Endothelial cell of umbilical vein (primary cell): ENCODE measurements at regions not wholly inside any gene's neighbourhood (a gene's known extent, or its start where the extent isn't known, plus 50 kb on each side); places are given as distances from the start of the nearest gene placed in this dataset.

Source experiments
- BruUV-seq: library from RNA; stranded (reverse); fragments of 400-500 nt; replicated peaks from 2 replicates; lab custom pipeline; 2021; lab: Mats Ljungman, UMichigan
- CTCF ChIA-PET: fragments of 300-600, 350-600 bp; sonication (Branson Sonifier 250); formaldehyde crosslinking; loops from one replicate; lab custom pipeline; 2021; ENCODE audit warnings: antibody characterized with exemption, inconsistent platforms; lab: Charles Lee
- POLR2A ChIA-PET: fragments of 300-600, 350-600 bp; sonication (Branson Sonifier 250); formaldehyde crosslinking; loops from one replicate; lab custom pipeline; 2021; ENCODE audit warnings: antibody characterized with exemption, inconsistent platforms; lab: Charles Lee
- DNase-seq: peaks from one replicate; pipeline ENCODE4 v3.0.0-alpha.2; 2011; ENCODE audit warnings: low read depth, low spot score
- FAIRE-seq: peaks from 2 replicates; lab custom pipeline; 2011; peaks lifted over from hg19 to GRCh38; lab: Jason Lieb, UNC
- H2AFZ ChIP-seq: 2 replicates; pipeline ENCODE4 v1.6.0; 2012; ENCODE audit warnings: low read depth, low read length, control low read depth, inconsistent platforms
- H3K27ac ChIP-seq: 2 replicates; pipeline ENCODE4 v1.5.1; 2011; ENCODE audit warnings: low read depth, mild to moderate bottlenecking, control low read depth, low read length, moderate library complexity; ENCODE audit not compliant: insufficient read depth
- H3K27me3 ChIP-seq, 2 experiments: 2 replicates each; pipeline versions ENCODE4 v1.6.0 to v1.6.1; 2011; ENCODE audit warnings: low read length in 2 of 2, mixed read lengths in 1 of 2; ENCODE audit not compliant: control insufficient read depth in 2 of 2, insufficient read depth in 2 of 2
- H3K36me3 ChIP-seq, 2 experiments: 2 replicates in 1 of 2; 3 replicates in 1 of 2; pipeline ENCODE4 v1.5.1; 2011; ENCODE audit warnings: low read length in 2 of 2, mild to moderate bottlenecking in 1 of 2, moderate library complexity in 1 of 2; ENCODE audit not compliant: control insufficient read depth in 2 of 2, insufficient read depth in 2 of 2; ENCODE audit errors: extremely low read depth in 1 of 2
- H3K4me1 ChIP-seq: 3 replicates; pipeline ENCODE4 v1.5.1; 2011; ENCODE audit warnings: mild to moderate bottlenecking, low read length; ENCODE audit not compliant: control insufficient read depth, insufficient read depth; ENCODE audit errors: extremely low read depth
- H3K4me2 ChIP-seq: 2 replicates; pipeline ENCODE4 v1.6.1; 2011; ENCODE audit warnings: low read length, control low read depth, mixed read lengths; ENCODE audit not compliant: insufficient read depth
- H3K4me3 ChIP-seq, 3 experiments: fragments of 200-600 bp in 1 of 3; sonication (generic), shearing (Covaris generic) in 1 of 3; replicated peaks in 1 of 3; 2 replicates each; pipeline ENCODE4 v1.5.1; 2011 to 2016; ENCODE audit warnings: control low read depth in 3 of 3, low read length in 3 of 3, mild to moderate bottlenecking in 2 of 3, inconsistent platforms in 1 of 3, low read depth in 1 of 3, moderate library complexity in 1 of 3; ENCODE audit not compliant: insufficient read depth in 1 of 3
- H3K79me2 ChIP-seq: 2 replicates; pipeline ENCODE4 v1.6.0; 2012; ENCODE audit warnings: low read length, inconsistent platforms; ENCODE audit not compliant: control insufficient read depth, insufficient read depth
- H3K9ac ChIP-seq: replicated peaks from 2 replicates; pipeline ENCODE3; 2011; ENCODE audit warnings: low read length, control low read depth; ENCODE audit not compliant: insufficient read depth; ENCODE audit errors: extremely low read depth
- H3K9me1 ChIP-seq: replicated peaks from 3 replicates; pipeline ENCODE4 v1.6.0; 2011; ENCODE audit warnings: mild to moderate bottlenecking, low read length; ENCODE audit not compliant: control insufficient read depth, insufficient read depth; ENCODE audit errors: extremely low read depth
- H3K9me3 ChIP-seq: replicated peaks from 2 replicates; pipeline ENCODE4 v1.5.1; 2012; ENCODE audit warnings: low read length, inconsistent platforms; ENCODE audit not compliant: control insufficient read depth, insufficient read depth
- H4K20me1 ChIP-seq: replicated peaks from 2 replicates; pipeline ENCODE3; 2011; ENCODE audit warnings: mild to moderate bottlenecking, low read length; ENCODE audit not compliant: control insufficient read depth, insufficient read depth; ENCODE audit errors: extremely low read depth
- CTCF ChIP-seq, 2 donors: IDR thresholded peaks; 1 replicate in 1 of 2; 2 replicates in 1 of 2; pipeline ENCODE4 v1.5.1; 2011; ENCODE audit warnings: low read length in 2 of 2, mild to moderate bottlenecking in 2 of 2, moderate library complexity in 2 of 2, control low read depth in 1 of 2, inconsistent platforms in 1 of 2, low read depth in 1 of 2; ENCODE audit not compliant: insufficient read depth in 1 of 2; ENCODE audit errors: extremely low read depth in 1 of 2
- EZH2 ChIP-seq: IDR thresholded peaks from 2 replicates; pipeline ENCODE4 v1.6.1; 2012; ENCODE audit warnings: borderline replicate concordance, low read depth, mild to moderate bottlenecking, moderate library complexity, low read length, inconsistent platforms; ENCODE audit not compliant: severe bottlenecking
- FOS ChIP-seq: IDR thresholded peaks from 2 replicates; pipeline ENCODE4 v1.6.1; 2011; ENCODE audit warnings: mild to moderate bottlenecking, low read length, moderate library complexity, borderline replicate concordance; ENCODE audit not compliant: insufficient read depth
- GATA2 ChIP-seq: IDR thresholded peaks from 2 replicates; pipeline ENCODE4 v1.7.0; 2011; ENCODE audit warnings: low read depth, mild to moderate bottlenecking, moderate library complexity, mixed read lengths, low read length; ENCODE audit not compliant: insufficient read length, insufficient read depth
- JUN ChIP-seq: IDR thresholded peaks from 2 replicates; pipeline ENCODE4 v1.6.1; 2011; ENCODE audit warnings: borderline replicate concordance, low read depth; ENCODE audit not compliant: insufficient read length, insufficient read depth
- MAX ChIP-seq: IDR thresholded peaks from 2 replicates; pipeline ENCODE4 v1.6.1; 2011; ENCODE audit not compliant: insufficient read depth, insufficient read length
- MYC ChIP-seq: IDR thresholded peaks from one replicate; pipeline ENCODE4 v1.6.1; 2011; ENCODE audit warnings: mild to moderate bottlenecking, low read depth, low read length
- POLR2A ChIP-seq: IDR thresholded peaks from 2 replicates; pipeline ENCODE4 v1.6.1; 2012; ENCODE audit warnings: low read depth, mild to moderate bottlenecking, control low read depth, low read length
- POLR2AphosphoS5 ChIP-seq: IDR thresholded peaks from 2 replicates; pipeline ENCODE4 v1.6.1; 2012; ENCODE audit warnings: low read depth, mild to moderate bottlenecking, control low read depth, low read length, moderate library complexity; ENCODE audit not compliant: insufficient read depth
- dilution Hi-C: fragments of 300-500 bp; cut with MboI; formaldehyde crosslinking; loops from one replicate; pipeline ENCODE4 v1.15.0; 2019; ENCODE audit warnings: low sequenced_read_pairs; ENCODE audit not compliant: extremely low pct_ligation_motif_present
- intact Hi-C: fragments of 100-400 bp; cut with micrococcal nuclease; formaldehyde crosslinking; loops from one replicate; pipeline ENCODE4 v1.10.0; 2022

- no peaks in the 10 kb centered on the region for H3K9me1 ChIP-seq
- no peak overlapping the region for H3K27ac ChIP-seq
- H3K27me3 ChIP-seq: peaks cover 0 to 2% of the 10 kb centered on the region in 2 experiments
- intact Hi-C loops (loop anchor here (1.0 kb wide), 4 partner anchors 14 to 89 kb away; no protein-coding TSS in a partner anchor), dilution Hi-C loops (no loop called here)
- FAIRE-seq: no peak
- no peak overlapping the region for H2AFZ ChIP-seq
- BruUV-seq: no TSS peak
- peaks cover 13% of the 10 kb centered on the region for H3K4me1 ChIP-seq
- no peaks in the 10 kb centered on the region for H3K9me3 ChIP-seq
- no peak overlapping the region for H3K4me3 ChIP-seq
- no peaks in the 10 kb centered on the region for H3K79me2 ChIP-seq
- no peak overlapping the region for H3K4me2 ChIP-seq
- no peaks in the 10 kb centered on the region for H4K20me1 ChIP-seq
- TF ChIP-seq POLR2AphosphoS5: no peak
- TF ChIP-seq GATA2: no peak
- CTCF ChIA-PET: interaction anchor here (0.6 to 2.5 kb wide), 4 partner anchors 14 to 62 kb away, joined by 3 to 11 read pairs (median 6); no protein-coding TSS in a partner anchor
- H3K36me3 ChIP-seq: no peaks in the 10 kb centered on the region
- DNase-seq: no peak
- POLR2A ChIA-PET: interaction anchor here (0.6 kb wide), 1 partner anchor 37 kb away, joined by 3 read pairs; no protein-coding TSS in a partner anchor
- no peak overlapping the region for H3K9ac ChIP-seq
Measured at GRCh38 chr2:19800796-19801195, 101.0 kb downstream of the TTC32 start.

- Histone ChIP-seq H4K20me1 (no peaks in the 10 kb centered on the region), H2AFZ (no peak overlapping the region), H3K27me3 (peaks cover 0 to 2% of the 10 kb centered on the region in 2 experiments), H3K9me3 (no peaks in the 10 kb centered on the region), H3K9me1 (no peaks in the 10 kb centered on the region), H3K9ac (no peak overlapping the region), H3K36me3 (no peaks in the 10 kb centered on the region), H3K4me2 (no peak overlapping the region), H3K4me1 (peaks cover 13% of the 10 kb centered on the region), H3K4me3 (no peak overlapping the region), H3K27ac (no peak overlapping the region), H3K79me2 (no peaks in the 10 kb centered on the region)
- no TSS peak for BruUV-seq
- ChIA-PET CTCF (no interaction called here), POLR2A (no interaction called here)
- intact Hi-C loops (no loop called here), dilution Hi-C loops (no loop called here)
- DNase-seq (no peak), FAIRE-seq (no peak)
- no peak for TF ChIP-seq POLR2AphosphoS5
- TF ChIP-seq GATA2: no peak
- TF ChIP-seq JUN: no peak
- TF ChIP-seq MAX: no peak
- no peak for TF ChIP-seq POLR2A
- no peak for TF ChIP-seq MYC
- no peak for TF ChIP-seq CTCF (IDR thresholded peaks at IDR 0.05; ENCODE audit: extremely low read depth in 1 of 2, insufficient read depth in 1 of 2, low read depth in 1 of 2, low read length in 2 of 2)
- TF ChIP-seq FOS: no peak
- no peak for TF ChIP-seq EZH2
Measured at GRCh38 chr2:19799881-19800780, 101.7 kb downstream of the TTC32 start.
